Mucosa of descending colon (tissue), 3 donors: ENCODE measurements at regions not wholly inside any gene's neighbourhood (a gene's known extent, or its start where the extent isn't known, plus 50 kb on each side); places are given as distances from the start of the nearest gene placed in this dataset.
"Not testable (repeated sequence)": the region's sequence is repeated elsewhere in the genome, so short reads cannot be mapped to it uniquely, and the experiment has no call there.

Source experiments
- ATAC-seq: fragments of 200-7000 bp; cut with Tn5 transposase; one replicate; pipeline ENCODE4 v1.9.1; 2020; ENCODE audit warnings: mild to moderate bottlenecking, moderate library complexity
- DNase-seq, 3 donors: peaks; one replicate each; pipeline ENCODE4 v3.0.0-alpha.2; 2020
- H3K36me3 ChIP-seq: fragments of 200-600 bp; one replicate; pipeline ENCODE4 v1.8.0; 2021; ENCODE audit warnings: low read depth, mild to moderate bottlenecking
- H3K4me1 ChIP-seq: fragments of 200-600 bp; one replicate; pipeline ENCODE4 v1.8.0; 2021; ENCODE audit warnings: low read depth, mild to moderate bottlenecking
- H3K4me3 ChIP-seq: fragments of 200-600 bp; one replicate; pipeline ENCODE4 v1.8.0; 2021; ENCODE audit warnings: mild to moderate bottlenecking
- H3K9me3 ChIP-seq: fragments of 200-600 bp; one replicate; pipeline ENCODE4 v1.8.0; 2021; ENCODE audit warnings: mild to moderate bottlenecking
- intact Hi-C, 2 donors: fragments of 100-400 bp; cut with DNase I in 1 of 2; cut with micrococcal nuclease in 1 of 2; formaldehyde crosslinking; loops; one replicate each; pipeline versions ENCODE4 v1.11.0 to v1.11.1; 2022; cut with DNase I, micrococcal nuclease
- TF ChIP-seq, protein P1 (sequence below): fragments of 200-600 bp; IDR thresholded peaks from one replicate; pipeline ENCODE4 v1.8.0; 2022; ENCODE audit warnings: antibody characterized with exemption, mild to moderate bottlenecking
- donor health status: DM: no; HTN: no; CAD: no; lungs with moderate emphysema.
- donor health status: DM: no; HTN: no; CAD: no.
- donor health status: DM: no; HTN: yes; CAD: no.

- ATAC-seq (no peak), DNase-seq (no peak)
- Histone ChIP-seq H3K9me3 (peaks cover 29% of the 10 kb centered on the region), H3K4me3 (no peak overlapping the region), H3K36me3 (no peaks in the 10 kb centered on the region), H3K4me1 (no peaks in the 10 kb centered on the region)
- intact Hi-C loops: no loop called here
- TF ChIP-seq, protein P1, sequence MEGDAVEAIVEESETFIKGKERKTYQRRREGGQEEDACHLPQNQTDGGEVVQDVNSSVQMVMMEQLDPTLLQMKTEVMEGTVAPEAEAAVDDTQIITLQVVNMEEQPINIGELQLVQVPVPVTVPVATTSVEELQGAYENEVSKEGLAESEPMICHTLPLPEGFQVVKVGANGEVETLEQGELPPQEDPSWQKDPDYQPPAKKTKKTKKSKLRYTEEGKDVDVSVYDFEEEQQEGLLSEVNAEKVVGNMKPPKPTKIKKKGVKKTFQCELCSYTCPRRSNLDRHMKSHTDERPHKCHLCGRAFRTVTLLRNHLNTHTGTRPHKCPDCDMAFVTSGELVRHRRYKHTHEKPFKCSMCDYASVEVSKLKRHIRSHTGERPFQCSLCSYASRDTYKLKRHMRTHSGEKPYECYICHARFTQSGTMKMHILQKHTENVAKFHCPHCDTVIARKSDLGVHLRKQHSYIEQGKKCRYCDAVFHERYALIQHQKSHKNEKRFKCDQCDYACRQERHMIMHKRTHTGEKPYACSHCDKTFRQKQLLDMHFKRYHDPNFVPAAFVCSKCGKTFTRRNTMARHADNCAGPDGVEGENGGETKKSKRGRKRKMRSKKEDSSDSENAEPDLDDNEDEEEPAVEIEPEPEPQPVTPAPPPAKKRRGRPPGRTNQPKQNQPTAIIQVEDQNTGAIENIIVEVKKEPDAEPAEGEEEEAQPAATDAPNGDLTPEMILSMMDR: no peak
Measured at GRCh38 chr4:188661502-188661901, 522.3 kb downstream of the TRIML1 start.

DNA sequence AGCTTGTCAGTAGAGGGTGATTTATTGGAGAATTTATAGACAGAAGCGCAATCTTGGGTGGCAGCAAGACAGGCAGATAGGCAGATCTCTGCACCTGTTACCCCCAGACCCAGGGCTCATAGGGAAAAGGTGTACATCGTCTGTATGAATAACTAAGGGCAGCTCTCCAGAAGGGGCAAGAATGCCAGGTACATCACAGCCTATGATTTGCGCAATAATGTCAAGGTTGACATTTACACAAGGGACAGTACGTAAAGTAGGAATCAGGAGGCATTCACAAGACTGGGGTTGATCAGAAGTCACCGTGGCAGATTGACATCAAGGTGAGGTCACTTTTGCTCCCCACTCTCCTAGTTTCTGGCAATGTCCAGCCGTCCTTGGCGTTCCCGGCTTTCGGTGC, 524.1 kb downstream of the TRIML1 start:
- H3K9me3 ChIP-seq: peaks cover 33% of the 10 kb centered on the region
- H3K4me3 ChIP-seq: no peak overlapping the region
- H3K36me3 ChIP-seq: no peaks in the 10 kb centered on the region
- ATAC-seq (no peak), DNase-seq (no peak)
- intact Hi-C loops: no loop called here
- no peaks in the 10 kb centered on the region for H3K4me1 ChIP-seq
- TF ChIP-seq, protein P1: no peak

DNA sequence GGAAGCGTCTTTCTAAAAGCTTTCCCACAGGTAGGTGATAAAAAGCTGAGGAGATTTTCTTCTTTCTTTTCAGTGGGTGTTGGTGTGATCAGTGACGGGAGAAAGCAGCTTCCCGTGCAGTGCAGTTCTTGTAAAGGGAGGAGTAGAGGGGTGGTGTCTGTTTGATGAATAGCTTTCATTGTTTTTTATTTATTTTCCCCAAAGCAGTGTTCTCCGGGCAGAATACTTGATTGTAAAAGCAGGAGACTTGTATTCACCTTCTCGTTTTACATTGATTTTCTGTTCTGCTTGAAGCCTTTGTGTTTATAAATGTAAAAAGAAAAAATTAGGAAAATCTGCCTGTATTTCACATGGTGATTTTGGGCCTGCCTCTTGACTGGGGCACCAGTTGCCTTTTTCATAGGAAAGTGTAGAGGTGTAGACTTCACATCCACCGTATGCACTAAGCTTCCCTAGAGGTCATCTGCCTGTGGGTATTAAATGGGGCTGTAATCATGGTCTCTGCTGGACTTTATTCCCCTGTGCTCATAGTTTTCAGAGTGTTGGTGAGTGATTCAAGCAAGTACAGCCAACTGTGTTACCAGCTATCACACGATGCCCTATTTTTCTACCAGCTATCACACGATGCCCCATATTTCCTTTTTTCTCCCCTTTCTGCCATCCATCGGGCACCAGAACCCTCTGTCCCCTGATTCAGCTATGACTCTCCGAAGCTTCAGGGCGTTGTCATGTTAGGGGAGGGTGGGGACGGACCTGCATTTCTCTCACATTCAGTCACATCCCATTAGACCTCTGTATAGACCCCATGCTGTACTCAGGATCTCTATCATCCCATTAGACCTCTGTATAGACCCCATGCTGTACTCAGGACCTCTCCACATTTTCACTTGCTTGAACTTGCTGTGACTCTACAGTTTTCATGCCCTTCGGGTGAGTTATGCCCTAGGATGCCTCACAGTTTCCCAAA, 526.5 kb downstream of the TRIML1 start:
- no peaks in the 10 kb centered on the region for H3K36me3 ChIP-seq
- H3K4me1 ChIP-seq: no peaks in the 10 kb centered on the region
- TF ChIP-seq, protein P1: no peak
- no peak for ATAC-seq
- no peak overlapping the region for H3K4me3 ChIP-seq
- peaks cover 31% of the 10 kb centered on the region for H3K9me3 ChIP-seq
- intact Hi-C loops: no loop called here
- no peak for DNase-seq

DNA sequence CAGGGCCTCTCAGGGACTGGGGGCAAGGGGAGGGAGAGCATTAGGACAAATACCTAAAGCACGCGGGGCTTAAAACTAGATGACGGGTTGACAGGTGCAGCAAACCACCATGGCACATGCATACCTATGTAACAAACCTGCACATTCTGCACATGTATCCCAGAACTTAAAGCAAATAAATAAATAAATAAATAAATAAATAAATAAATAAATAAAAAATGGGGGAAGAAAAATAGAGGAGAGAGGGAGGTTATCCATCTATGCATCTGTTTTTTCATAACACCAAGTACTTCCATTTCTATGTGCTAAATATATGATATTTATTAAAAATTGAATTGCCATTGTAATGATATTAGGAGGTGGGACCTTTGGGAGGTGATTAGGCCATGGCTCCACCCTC, 539.5 kb downstream of the TRIML1 start:
- H3K9me3 ChIP-seq: peaks cover 41% of the 10 kb centered on the region
- H3K36me3 ChIP-seq, H3K4me1 ChIP-seq, DNase-seq, intact Hi-C loops, ATAC-seq, H3K4me3 ChIP-seq: not testable (repeated sequence)

- no peak overlapping the region for H3K4me3 ChIP-seq
Measured at GRCh38 chr4:188680004-188680666, 540.9 kb downstream of the TRIML1 start.

More at GRCh38 chr4:188680004-188680666, 540.9 kb downstream of the TRIML1 start:
- Histone ChIP-seq H3K4me1 (no peaks in the 10 kb centered on the region), H3K36me3 (no peaks in the 10 kb centered on the region), H3K9me3 (peaks cover 38% of the 10 kb centered on the region)
- intact Hi-C loops: no loop called here
- TF ChIP-seq, protein P1: no peak
- DNase-seq: no peak
- ATAC-seq: no peak
